OCI-LY7 (cell line): ENCODE measurements at regions not wholly inside any gene's neighbourhood (a gene's known extent, or its start where the extent isn't known, plus 50 kb on each side); places are given as distances from the start of the nearest gene placed in this dataset.

ENCODE experiments used
- BruUV-seq: library from RNA; stranded (reverse); fragments of 400-500 nt; replicated peaks from 2 replicates; lab custom pipeline; 2021; lab: Mats Ljungman, UMichigan
- CTCF ChIA-PET: fragments of 300-600 bp; sonication (Branson Sonifier 250); formaldehyde crosslinking; loops from one replicate; lab custom pipeline; 2022; ENCODE audit warnings: antibody characterized with exemption; ENCODE audit not compliant: unreplicated experiment; lab: Charles Lee
- POLR2A ChIA-PET: fragments of 300-600 bp; sonication (Branson Sonifier 250); formaldehyde crosslinking; loops from one replicate; lab custom pipeline; 2022; ENCODE audit warnings: antibody characterized with exemption; lab: Charles Lee
- DNase-seq: peaks from one replicate; pipeline ENCODE4 v3.0.0-alpha.2; 2015; ENCODE audit warnings: low spot score
- H2AFZ ChIP-seq: fragments of 200-600 bp; sonication (generic), shearing (Covaris generic); 2 replicates; pipeline ENCODE4 v1.6.1; 2014; ENCODE audit warnings: mild to moderate bottlenecking, antibody characterized with exemption, low read length, moderate library complexity
- H3K27ac ChIP-seq: fragments of 200-600 bp; sonication (generic); 2 replicates; pipeline ENCODE4 v1.5.1; 2014; ENCODE audit warnings: mixed run types, low read depth, mild to moderate bottlenecking, moderate library complexity, low read length, inconsistent platforms; ENCODE audit not compliant: poor library complexity, severe bottlenecking
- H3K36me3 ChIP-seq: fragments of 200-600 bp; sonication (generic); 2 replicates; pipeline ENCODE4 v1.6.1; 2014; ENCODE audit warnings: mild to moderate bottlenecking, antibody characterized with exemption, low read length, moderate library complexity, mixed read lengths; ENCODE audit not compliant: insufficient read depth
- H3K4me1 ChIP-seq: fragments of 200-600 bp; sonication (generic); 2 replicates; pipeline ENCODE4 v1.5.1; 2014; ENCODE audit warnings: mild to moderate bottlenecking, low read length; ENCODE audit not compliant: insufficient read depth, poor library complexity, severe bottlenecking
- H3K4me2 ChIP-seq: fragments of 200-600 bp; sonication (generic); 2 replicates; pipeline ENCODE4 v1.6.1; 2014; ENCODE audit warnings: mild to moderate bottlenecking, low read length
- H3K4me3 ChIP-seq: fragments of 200-600 bp; sonication (generic); 2 replicates; pipeline ENCODE4 v1.5.1; 2014; ENCODE audit warnings: mild to moderate bottlenecking, low read depth, low read length; ENCODE audit not compliant: poor library complexity, severe bottlenecking
- H3K79me2 ChIP-seq: fragments of 200-600 bp; sonication (generic); 2 replicates; pipeline ENCODE4 v1.6.1; 2016; ENCODE audit warnings: low read depth, mild to moderate bottlenecking, low read length, moderate library complexity, mixed read lengths; ENCODE audit not compliant: insufficient read depth
- H3K9me2 ChIP-seq: fragments of 200-600 bp; sonication (generic); 2 replicates; pipeline ENCODE4 v1.6.1; 2016; ENCODE audit warnings: mild to moderate bottlenecking, low read length, mixed read lengths; ENCODE audit not compliant: insufficient read depth
- H3K9me3 ChIP-seq: fragments of 200-600 bp; sonication (generic); 2 replicates; pipeline ENCODE4 v1.6.1; 2014; ENCODE audit warnings: mild to moderate bottlenecking, mixed run types, low read length, mixed read lengths
- H4K20me1 ChIP-seq: fragments of 200-600 bp; sonication (generic); 2 replicates; pipeline ENCODE4 v1.6.1; 2014; ENCODE audit warnings: mild to moderate bottlenecking, antibody characterized with exemption, low read length, moderate library complexity, mixed read lengths; ENCODE audit not compliant: insufficient read depth
- CTCF ChIP-seq: fragments of 200-600 bp; sonication (generic); conservative IDR thresholded peaks from 2 replicates; pipeline ENCODE4 v1.5.1; 2014; ENCODE audit warnings: mild to moderate bottlenecking, antibody characterized with exemption, low read length, moderate library complexity, mixed read lengths
- EZH2phosphoT487 ChIP-seq: fragments of 200-600 bp; sonication (generic); IDR thresholded peaks from 2 replicates; pipeline ENCODE4 v1.6.1; 2018; ENCODE audit warnings: low read depth, borderline replicate concordance, mild to moderate bottlenecking, mixed run types, antibody characterized with exemption, low read length, moderate library complexity, mixed read lengths
- intact Hi-C: fragments of 100-400 bp; cut with micrococcal nuclease; formaldehyde crosslinking; loops from one replicate; pipeline ENCODE4 v1.10.0; 2022; ENCODE audit not compliant: unreplicated experiment

GRCh38 chr5:85345818-85346217, 961.1 kb upstream of the EDIL3 start:
- CTCF ChIA-PET, result no interaction called here
- POLR2A ChIA-PET, result no interaction called here
- H4K20me1 ChIP-seq, result no peaks in the 10 kb centered on the region
- BruUV-seq, result no TSS peak
- intact Hi-C loops, result no loop called here
- H3K9me3 ChIP-seq, result no peaks in the 10 kb centered on the region
- no peak for DNase-seq
- no peaks in the 10 kb centered on the region for H3K9me2 ChIP-seq
- no peak overlapping the region for H3K4me3 ChIP-seq
- no peak overlapping the region for H3K4me2 ChIP-seq
- H3K4me1 ChIP-seq, result no peaks in the 10 kb centered on the region
- no peaks in the 10 kb centered on the region for H3K36me3 ChIP-seq
- no peak overlapping the region for H2AFZ ChIP-seq
- no peaks in the 10 kb centered on the region for H3K79me2 ChIP-seq
- TF ChIP-seq EZH2phosphoT487 (no peak), CTCF (no peak)
- no peak overlapping the region for H3K27ac ChIP-seq

- intact Hi-C loops, result no loop called here
- no peak for DNase-seq
- Histone ChIP-seq H3K79me2 (no peaks in the 10 kb centered on the region), H3K9me2 (no peaks in the 10 kb centered on the region), H3K36me3 (no peaks in the 10 kb centered on the region), H3K4me3 (no peak overlapping the region), H3K9me3 (0 out of 2 replicates have a peak, but pooled peaks cover 4% of the 10 kb centered on the region), H2AFZ (no peak overlapping the region), H4K20me1 (no peaks in the 10 kb centered on the region), H3K27ac (no peak overlapping the region), H3K4me1 (no peaks in the 10 kb centered on the region), H3K4me2 (no peak overlapping the region)
- no peak for TF ChIP-seq CTCF
- POLR2A ChIA-PET, result no interaction called here
- no TSS peak for BruUV-seq
- CTCF ChIA-PET, result no interaction called here
Observed at GRCh38 chr5:85357309-85357708, 972.6 kb upstream of the EDIL3 start.

GRCh38 chr5:85375525-85375924, 990.8 kb upstream of the EDIL3 start:
- Histone ChIP-seq H4K20me1 (no peaks in the 10 kb centered on the region), H3K27ac (no peak overlapping the region), H3K4me3 (no peak overlapping the region), H2AFZ (no peak overlapping the region), H3K4me1 (no peaks in the 10 kb centered on the region), H3K9me2 (no peaks in the 10 kb centered on the region), H3K79me2 (no peaks in the 10 kb centered on the region), H3K4me2 (no peak overlapping the region), H3K9me3 (no peaks in the 10 kb centered on the region), H3K36me3 (no peaks in the 10 kb centered on the region)
- ChIA-PET CTCF (no interaction called here), POLR2A (no interaction called here)
- intact Hi-C loops, result no loop called here
- no peak for DNase-seq
- TF ChIP-seq EZH2phosphoT487, result no peak
- no peak for TF ChIP-seq CTCF
- BruUV-seq, result no TSS peak
